ENCODE measurements at regions not wholly inside any gene's neighbourhood (a gene's known extent, or its start where the extent isn't known, plus 50 kb on each side); places are given as distances from the start of the nearest gene placed in this dataset.

GRCh38 chr3:146969356-146969755 lies 364.2 kb upstream of the PLSCR5 start:
- H3K4me3 ChIP-seq (ENCODE audit: low read depth, low read length) = no peak overlapping the region
- CTCF ChIA-PET = no interaction called here
- peak; percentile 62 for DNase-seq (ENCODE audit: low read depth, low spot score)
- TF ChIP-seq CTCF (IDR thresholded peaks at IDR 0.05; ENCODE audit: insufficient read depth, low read length, missing control alignments) = no peak
- POLR2A ChIA-PET = no interaction called here

GRCh38 chr3:146968204-146968651 lies 363.1 kb upstream of the PLSCR5 start:
- ChIA-PET CTCF (interaction anchor here (1.1 kb wide), 2 partner anchors 21 to 224 kb away, joined by 3 read pairs; no protein-coding TSS in a partner anchor), POLR2A (interaction anchor here (0.7 kb wide), 1 partner anchor 131 kb away, joined by 3 read pairs; no protein-coding TSS in a partner anchor)
- no peak for TF ChIP-seq CTCF (IDR thresholded peaks at IDR 0.05; ENCODE audit: insufficient read depth, low read length, missing control alignments)
- DNase-seq (ENCODE audit: low read depth, low spot score) = peak; percentile 79
- H3K4me3 ChIP-seq (ENCODE audit: low read depth, low read length) = peak overlapping the region; percentile 15

- DNase-seq (ENCODE audit: low read depth, low spot score) = no peak
- ChIA-PET POLR2A (interaction anchor here (0.7 kb wide), 1 partner anchor 131 kb away, joined by 3 read pairs; no protein-coding TSS in a partner anchor), CTCF (interaction anchor here (1.1 kb wide), 2 partner anchors 20 to 225 kb away, joined by 3 read pairs; no protein-coding TSS in a partner anchor)
- no peak for TF ChIP-seq CTCF (IDR thresholded peaks at IDR 0.05; ENCODE audit: insufficient read depth, low read length, missing control alignments)
- H3K4me3 ChIP-seq (ENCODE audit: low read depth, low read length) = no peak overlapping the region
These were observed 362.6 kb upstream of the PLSCR5 start for GRCh38 chr3:146967783-146968182.

GRCh38 chr3:146966124-146966523 lies 361.0 kb upstream of the PLSCR5 start:
- no peak for TF ChIP-seq CTCF (IDR thresholded peaks at IDR 0.05; ENCODE audit: insufficient read depth, low read length, missing control alignments)
- H3K4me3 ChIP-seq (ENCODE audit: low read depth, low read length) = no peak overlapping the region
- CTCF ChIA-PET = no interaction called here
- DNase-seq (ENCODE audit: low read depth, low spot score) = no peak
- POLR2A ChIA-PET = no interaction called here

- POLR2A ChIA-PET = no interaction called here
These were observed 348.4 kb upstream of the PLSCR5 start for GRCh38 chr3:146953511-146953981.

GRCh38 chr3:146948985-146949384 lies 343.8 kb upstream of the PLSCR5 start:
- TF ChIP-seq CTCF (IDR thresholded peaks at IDR 0.05; ENCODE audit: insufficient read depth, low read length, missing control alignments) = no peak
- CTCF ChIA-PET = no interaction called here
- H3K4me3 ChIP-seq (ENCODE audit: low read depth, low read length) = no peak overlapping the region
- no peak for DNase-seq (ENCODE audit: low read depth, low spot score)
- POLR2A ChIA-PET = no interaction called here

More at GRCh38 chr3:146953511-146953981, 348.4 kb upstream of the PLSCR5 start:
- no peak overlapping the region for H3K4me3 ChIP-seq (ENCODE audit: low read depth, low read length)
- CTCF ChIA-PET = no interaction called here
- peak; percentile 24 for DNase-seq (ENCODE audit: low read depth, low spot score)
- no peak for TF ChIP-seq CTCF (IDR thresholded peaks at IDR 0.05; ENCODE audit: insufficient read depth, low read length, missing control alignments)

Measured in AG04449 (cell line).